COLO829 (cell line): ENCODE measurements at regions not wholly inside any gene's neighbourhood (a gene's known extent, or its start where the extent isn't known, plus 50 kb on each side); places are given as distances from the start of the nearest gene placed in this dataset.
"Not testable (repeated sequence)": the region's sequence is repeated elsewhere in the genome, so short reads cannot be mapped to it uniquely, and the experiment has no call there.

ENCODE experiments used
- DNase-seq: peaks from one replicate; pipeline ENCODE4 v3.0.0; 2012; ENCODE audit warnings: low spot score

GRCh38 chr11:122441666-122442035, 213.9 kb upstream of the UBASH3B start:
- DNase-seq = no peak

- no peak for DNase-seq
Measured at GRCh38 chr11:122440811-122441665, 214.5 kb upstream of the UBASH3B start.

- no peak for DNase-seq
Measured at GRCh38 chr11:122439866-122440810, 215.4 kb upstream of the UBASH3B start.

GRCh38 chr11:122436188-122436555, 219.3 kb upstream of the UBASH3B start:
- no peak for DNase-seq

GRCh38 chr11:122435540-122436187, 219.9 kb upstream of the UBASH3B start:
- DNase-seq = no peak

GRCh38 chr11:122434786-122435185, 220.7 kb upstream of the UBASH3B start:
- no peak for DNase-seq

GRCh38 chr11:122430490-122430889, 225.0 kb upstream of the UBASH3B start:
- DNase-seq = no peak

GRCh38 chr11:122426073-122426472, 229.4 kb upstream of the UBASH3B start:
- no peak for DNase-seq

GRCh38 chr11:122424636-122425035, 230.9 kb upstream of the UBASH3B start:
- no peak for DNase-seq

GRCh38 chr11:122423886-122424285, 231.6 kb upstream of the UBASH3B start:
- DNase-seq = no peak

- DNase-seq = no peak
Measured at GRCh38 chr11:122423273-122423672, 232.2 kb upstream of the UBASH3B start.

GRCh38 chr11:122422682-122423081, 232.8 kb upstream of the UBASH3B start:
- no peak for DNase-seq

- DNase-seq = no peak
Measured at GRCh38 chr11:122421702-122422101, 233.8 kb upstream of the UBASH3B start.

GRCh38 chr11:122418032-122418431, 237.5 kb upstream of the UBASH3B start:
- no peak for DNase-seq

- no peak for DNase-seq
Measured at GRCh38 chr11:122414406-122415018, 241.0 kb upstream of the UBASH3B start.

- no peak for DNase-seq
Measured at GRCh38 chr11:122413677-122414076, 241.8 kb upstream of the UBASH3B start.

GRCh38 chr11:122412581-122412980, 242.9 kb upstream of the UBASH3B start:
- DNase-seq = no peak

GRCh38 chr11:122406466-122406865, 249.1 kb upstream of the UBASH3B start:
- no peak for DNase-seq

GRCh38 chr11:122405547-122406341, 249.8 kb upstream of the UBASH3B start:
- no peak for DNase-seq

- DNase-seq = no peak
Measured at GRCh38 chr11:122404571-122404970, 251.0 kb upstream of the UBASH3B start.

GRCh38 chr11:122401581-122401980, 253.9 kb upstream of the UBASH3B start:
- not testable (repeated sequence) for DNase-seq
